ENCODE measurements at regions not wholly inside any gene's neighbourhood (a gene's known extent, or its start where the extent isn't known, plus 50 kb on each side); places are given as distances from the start of the nearest gene placed in this dataset.

GRCh38 chr20:7665376-7665775, 274.9 kb downstream of the HAO1 start:
- Histone ChIP-seq H3K4me3 (no peak overlapping the region), H3K4me1 (no peaks in the 10 kb centered on the region), H3K9me3 (no peaks in the 10 kb centered on the region), H3K36me3 (no peaks in the 10 kb centered on the region), H3K27ac (no peak overlapping the region), H3K27me3 (no peaks in the 10 kb centered on the region)
- no peak for TF ChIP-seq POLR2A (IDR thresholded peaks at IDR 0.05)
- TF ChIP-seq, protein P1, sequence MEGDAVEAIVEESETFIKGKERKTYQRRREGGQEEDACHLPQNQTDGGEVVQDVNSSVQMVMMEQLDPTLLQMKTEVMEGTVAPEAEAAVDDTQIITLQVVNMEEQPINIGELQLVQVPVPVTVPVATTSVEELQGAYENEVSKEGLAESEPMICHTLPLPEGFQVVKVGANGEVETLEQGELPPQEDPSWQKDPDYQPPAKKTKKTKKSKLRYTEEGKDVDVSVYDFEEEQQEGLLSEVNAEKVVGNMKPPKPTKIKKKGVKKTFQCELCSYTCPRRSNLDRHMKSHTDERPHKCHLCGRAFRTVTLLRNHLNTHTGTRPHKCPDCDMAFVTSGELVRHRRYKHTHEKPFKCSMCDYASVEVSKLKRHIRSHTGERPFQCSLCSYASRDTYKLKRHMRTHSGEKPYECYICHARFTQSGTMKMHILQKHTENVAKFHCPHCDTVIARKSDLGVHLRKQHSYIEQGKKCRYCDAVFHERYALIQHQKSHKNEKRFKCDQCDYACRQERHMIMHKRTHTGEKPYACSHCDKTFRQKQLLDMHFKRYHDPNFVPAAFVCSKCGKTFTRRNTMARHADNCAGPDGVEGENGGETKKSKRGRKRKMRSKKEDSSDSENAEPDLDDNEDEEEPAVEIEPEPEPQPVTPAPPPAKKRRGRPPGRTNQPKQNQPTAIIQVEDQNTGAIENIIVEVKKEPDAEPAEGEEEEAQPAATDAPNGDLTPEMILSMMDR (IDR thresholded peaks at IDR 0.05), result no peak
- DNase-seq, result no peak

- Histone ChIP-seq H3K27me3 (no peaks in the 10 kb centered on the region), H3K27ac (no peak overlapping the region), H3K4me3 (no peak overlapping the region), H3K36me3 (no peaks in the 10 kb centered on the region), H3K4me1 (no peaks in the 10 kb centered on the region), H3K9me3 (no peaks in the 10 kb centered on the region)
- no peak for DNase-seq
- TF ChIP-seq, protein P1 (IDR thresholded peaks at IDR 0.05), result no peak
- TF ChIP-seq POLR2A (IDR thresholded peaks at IDR 0.05), result no peak
Measured at GRCh38 chr20:7667194-7667593, 273.1 kb downstream of the HAO1 start.

DNA sequence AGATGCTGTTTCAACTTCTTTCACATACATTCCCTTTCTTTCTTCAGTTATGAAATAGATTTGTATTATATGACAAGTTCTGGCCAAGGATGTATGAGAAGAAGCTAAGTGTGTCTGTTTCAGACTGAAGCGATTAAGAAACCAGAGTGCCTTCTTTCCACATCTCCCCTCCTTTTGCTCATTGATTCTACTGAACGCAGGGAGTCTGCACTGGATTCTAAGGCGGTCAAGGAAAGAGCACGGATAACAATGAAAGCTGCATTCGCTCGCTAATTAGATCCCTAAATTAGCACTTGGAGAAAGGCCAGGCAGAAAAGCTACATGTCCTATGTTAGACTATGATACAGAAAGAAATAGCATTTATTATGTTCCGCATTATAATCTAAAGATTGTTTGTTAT, 267.7 kb downstream of the HAO1 start:
- no peaks in the 10 kb centered on the region for H3K36me3 ChIP-seq
- H3K9me3 ChIP-seq, result no peaks in the 10 kb centered on the region
- H3K27me3 ChIP-seq, result no peaks in the 10 kb centered on the region
- DNase-seq, result no peak
- no peak overlapping the region for H3K4me3 ChIP-seq
- H3K4me1 ChIP-seq, result no peaks in the 10 kb centered on the region
- TF ChIP-seq, protein P1 (IDR thresholded peaks at IDR 0.05), result no peak
- no peak for TF ChIP-seq POLR2A (IDR thresholded peaks at IDR 0.05)
- H3K27ac ChIP-seq, result no peak overlapping the region

DNA sequence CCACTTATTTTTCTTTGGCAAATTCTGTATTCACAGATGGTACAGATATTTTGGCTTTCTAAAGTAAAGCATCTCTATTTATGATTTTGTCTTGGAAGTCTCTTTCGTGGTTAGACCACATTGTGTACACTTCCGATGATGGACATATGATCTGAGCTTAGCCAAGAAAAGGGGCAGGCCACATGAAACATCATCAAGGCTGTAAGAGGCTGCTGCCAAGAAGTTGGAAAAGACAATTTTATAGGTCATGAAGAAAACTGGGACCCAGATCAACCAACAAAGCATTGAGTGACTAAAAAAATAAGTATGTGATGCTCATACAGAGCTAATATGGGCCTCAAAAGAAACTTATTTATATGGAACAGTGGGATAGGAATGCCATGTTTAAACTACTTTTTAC, 266.4 kb downstream of the HAO1 start:
- TF ChIP-seq, protein P1 (IDR thresholded peaks at IDR 0.05), result no peak
- no peak for TF ChIP-seq POLR2A (IDR thresholded peaks at IDR 0.05)
- H3K36me3 ChIP-seq, result no peaks in the 10 kb centered on the region
- no peak overlapping the region for H3K4me3 ChIP-seq
- no peaks in the 10 kb centered on the region for H3K27me3 ChIP-seq
- no peaks in the 10 kb centered on the region for H3K4me1 ChIP-seq
- H3K9me3 ChIP-seq, result no peaks in the 10 kb centered on the region
- no peak for DNase-seq
- H3K27ac ChIP-seq, result no peak overlapping the region

DNA sequence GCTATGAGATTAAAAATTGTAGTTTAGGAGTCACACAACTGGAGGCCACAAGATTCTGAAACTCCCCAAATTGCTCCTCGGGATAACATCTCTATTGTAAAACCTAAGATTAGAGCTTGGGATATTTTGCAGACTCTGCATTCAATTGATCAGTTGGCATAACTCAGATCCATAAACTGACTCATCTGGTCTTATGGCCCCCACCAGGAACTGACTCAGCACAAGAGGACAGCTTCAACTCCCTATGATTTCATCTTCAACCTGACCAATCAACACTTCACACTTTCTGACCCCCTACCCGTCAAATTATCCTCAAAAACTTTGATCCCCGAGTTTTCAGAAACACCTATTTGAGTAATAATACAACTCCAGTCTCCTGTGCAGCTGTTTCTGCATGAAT, 257.3 kb downstream of the HAO1 start:
- Histone ChIP-seq H3K9me3 (no peaks in the 10 kb centered on the region), H3K36me3 (no peaks in the 10 kb centered on the region), H3K27ac (no peak overlapping the region), H3K4me3 (no peak overlapping the region), H3K27me3 (no peaks in the 10 kb centered on the region), H3K4me1 (no peaks in the 10 kb centered on the region)
- TF ChIP-seq POLR2A (IDR thresholded peaks at IDR 0.05), result no peak
- TF ChIP-seq, protein P1 (IDR thresholded peaks at IDR 0.05), result no peak
- no peak for DNase-seq

- Histone ChIP-seq H3K4me1 (no peaks in the 10 kb centered on the region), H3K9me3 (no peaks in the 10 kb centered on the region), H3K36me3 (no peaks in the 10 kb centered on the region), H3K4me3 (no peak overlapping the region), H3K27ac (no peak overlapping the region), H3K27me3 (no peaks in the 10 kb centered on the region)
- no peak for DNase-seq
- TF ChIP-seq, protein P1 (IDR thresholded peaks at IDR 0.05), result no peak
- no peak for TF ChIP-seq POLR2A (IDR thresholded peaks at IDR 0.05)
Measured at GRCh38 chr20:7687065-7687464, 253.2 kb downstream of the HAO1 start.

Data from Peyer's patch (tissue), 4 donors.